ENCODE measurements at regions not wholly inside any gene's neighbourhood (a gene's known extent, or its start where the extent isn't known, plus 50 kb on each side); places are given as distances from the start of the nearest gene placed in this dataset.

DNA sequence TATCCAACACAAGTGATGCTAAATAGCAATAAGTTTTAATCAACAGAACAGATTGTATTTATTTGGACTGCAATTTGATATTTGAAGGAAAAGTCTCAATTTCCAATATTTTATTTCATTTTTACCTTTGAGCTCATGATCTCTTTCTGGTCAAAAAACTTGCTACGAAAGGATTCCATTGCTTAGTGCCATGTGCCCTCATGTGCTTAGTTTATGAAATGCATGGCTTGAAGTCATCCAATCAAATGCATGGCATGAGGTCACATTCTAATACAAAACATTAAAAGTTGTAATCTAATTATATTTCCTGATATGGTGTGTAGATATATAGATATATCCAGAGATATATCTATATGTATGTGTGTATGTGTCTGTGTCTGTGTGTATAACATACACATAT, 321.2 kb upstream of the ADGRB3 start:
- TF ChIP-seq, protein P1, sequence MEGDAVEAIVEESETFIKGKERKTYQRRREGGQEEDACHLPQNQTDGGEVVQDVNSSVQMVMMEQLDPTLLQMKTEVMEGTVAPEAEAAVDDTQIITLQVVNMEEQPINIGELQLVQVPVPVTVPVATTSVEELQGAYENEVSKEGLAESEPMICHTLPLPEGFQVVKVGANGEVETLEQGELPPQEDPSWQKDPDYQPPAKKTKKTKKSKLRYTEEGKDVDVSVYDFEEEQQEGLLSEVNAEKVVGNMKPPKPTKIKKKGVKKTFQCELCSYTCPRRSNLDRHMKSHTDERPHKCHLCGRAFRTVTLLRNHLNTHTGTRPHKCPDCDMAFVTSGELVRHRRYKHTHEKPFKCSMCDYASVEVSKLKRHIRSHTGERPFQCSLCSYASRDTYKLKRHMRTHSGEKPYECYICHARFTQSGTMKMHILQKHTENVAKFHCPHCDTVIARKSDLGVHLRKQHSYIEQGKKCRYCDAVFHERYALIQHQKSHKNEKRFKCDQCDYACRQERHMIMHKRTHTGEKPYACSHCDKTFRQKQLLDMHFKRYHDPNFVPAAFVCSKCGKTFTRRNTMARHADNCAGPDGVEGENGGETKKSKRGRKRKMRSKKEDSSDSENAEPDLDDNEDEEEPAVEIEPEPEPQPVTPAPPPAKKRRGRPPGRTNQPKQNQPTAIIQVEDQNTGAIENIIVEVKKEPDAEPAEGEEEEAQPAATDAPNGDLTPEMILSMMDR (IDR thresholded peaks at IDR 0.05), result no peak
- TF ChIP-seq POLR2A (IDR thresholded peaks at IDR 0.05), result no peak
